SU-DHL-6 (cell line): ENCODE measurements at regions not wholly inside any gene's neighbourhood (a gene's known extent, or its start where the extent isn't known, plus 50 kb on each side); places are given as distances from the start of the nearest gene placed in this dataset.

Experiments used
- CTCF ChIP-seq: fragments of 200-600 bp; sonication (generic); IDR thresholded peaks from one replicate; pipeline ENCODE4 v1.5.1; 2017; ENCODE audit warnings: antibody characterized with exemption, mild to moderate bottlenecking, low read length, moderate library complexity; ENCODE audit not compliant: insufficient read depth, poor library complexity, severe bottlenecking
- EZH2phosphoT487 ChIP-seq: fragments of 200-600 bp; sonication (generic), shearing (Covaris generic); conservative IDR thresholded peaks from 2 replicates; pipeline ENCODE4 v1.6.1; 2018; ENCODE audit warnings: mild to moderate bottlenecking, antibody characterized with exemption, low read length, moderate library complexity, mixed read lengths

DNA sequence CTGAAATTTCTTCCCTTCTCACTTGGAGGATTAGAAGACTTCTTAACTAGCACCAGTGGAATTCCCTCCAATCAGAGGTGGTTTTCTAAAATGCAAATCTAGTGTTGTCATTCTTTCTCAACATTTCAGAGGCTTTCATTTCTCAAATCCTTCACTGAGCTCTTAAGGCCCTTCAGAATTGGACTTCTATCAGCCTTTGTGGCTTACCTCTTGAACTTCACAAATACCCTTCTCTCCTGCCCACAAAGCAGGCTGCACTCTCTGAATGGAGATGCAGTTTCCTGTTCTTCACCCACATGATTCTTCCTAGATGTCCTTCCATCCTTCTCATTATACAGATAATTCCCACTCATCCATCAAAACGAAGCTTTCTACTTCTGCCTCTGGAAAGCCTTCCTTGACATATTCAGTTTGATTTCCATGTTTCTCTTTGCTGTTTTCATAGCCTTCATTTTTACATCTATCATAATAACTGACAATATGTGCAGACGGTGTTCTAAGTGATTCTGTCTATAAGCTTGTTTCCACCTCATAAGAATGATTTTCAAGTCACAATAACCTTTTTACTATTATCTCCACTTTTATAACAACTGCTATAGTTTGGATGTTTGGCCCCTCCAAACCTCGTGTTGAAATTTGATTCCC, 123.1 kb upstream of the GPR12 start:
- TF ChIP-seq CTCF (no peak), EZH2phosphoT487 (no peak)
